ENCODE measurements at regions not wholly inside any gene's neighbourhood (a gene's known extent, or its start where the extent isn't known, plus 50 kb on each side); places are given as distances from the start of the nearest gene placed in this dataset.

- Mint-ChIP-seq H3K36me3 (ENCODE audit: low read depth) (no peaks in the 10 kb centered on the region), H3K4me3 (no peak overlapping the region), H3K9me3 (no peaks in the 10 kb centered on the region), H3K4me1 (peaks cover 10% of the 10 kb centered on the region), H3K27me3 (no peaks in the 10 kb centered on the region), H3K27ac (no peak overlapping the region)
- POLR2A ChIA-PET, result no interaction called here
- CTCF ChIA-PET, result no interaction called here
- no peak for DNase-seq
Observed at GRCh38 chr2:128523457-128523856, 204.8 kb upstream of the HS6ST1 start.

GRCh38 chr2:128524183-128524582 is 205.5 kb upstream of the HS6ST1 start:
- H3K27ac Mint-ChIP-seq, result no peak overlapping the region
- peaks cover 10% of the 10 kb centered on the region for H3K4me1 Mint-ChIP-seq
- DNase-seq, result no peak
- no peaks in the 10 kb centered on the region for H3K36me3 Mint-ChIP-seq (ENCODE audit: low read depth)
- POLR2A ChIA-PET, result no interaction called here
- no peaks in the 10 kb centered on the region for H3K9me3 Mint-ChIP-seq
- CTCF ChIA-PET, result no interaction called here
- H3K4me3 Mint-ChIP-seq, result no peak overlapping the region
- no peaks in the 10 kb centered on the region for H3K27me3 Mint-ChIP-seq

- POLR2A ChIA-PET, result no interaction called here
- Mint-ChIP-seq H3K36me3 (ENCODE audit: low read depth) (no peaks in the 10 kb centered on the region), H3K27me3 (no peaks in the 10 kb centered on the region), H3K4me3 (no peak overlapping the region), H3K9me3 (no peaks in the 10 kb centered on the region), H3K27ac (no peak overlapping the region), H3K4me1 (peaks cover 4% of the 10 kb centered on the region)
- no peak for DNase-seq
- CTCF ChIA-PET, result no interaction called here
Observed at GRCh38 chr2:128525653-128526052, 207.0 kb upstream of the HS6ST1 start.

GRCh38 chr2:128526455-128526976 is 207.8 kb upstream of the HS6ST1 start:
- ChIA-PET CTCF (no interaction called here), POLR2A (no interaction called here)
- no peak overlapping the region for H3K4me3 Mint-ChIP-seq
- H3K36me3 Mint-ChIP-seq (ENCODE audit: low read depth), result no peaks in the 10 kb centered on the region
- no peak overlapping the region for H3K27ac Mint-ChIP-seq
- H3K4me1 Mint-ChIP-seq, result no peaks in the 10 kb centered on the region
- H3K9me3 Mint-ChIP-seq, result no peaks in the 10 kb centered on the region
- no peak for DNase-seq
- H3K27me3 Mint-ChIP-seq, result no peaks in the 10 kb centered on the region

- Mint-ChIP-seq H3K36me3 (ENCODE audit: low read depth) (no peaks in the 10 kb centered on the region), H3K4me1 (no peaks in the 10 kb centered on the region), H3K4me3 (no peak overlapping the region), H3K27me3 (no peaks in the 10 kb centered on the region), H3K9me3 (no peaks in the 10 kb centered on the region), H3K27ac (no peak overlapping the region)
- POLR2A ChIA-PET, result no interaction called here
- CTCF ChIA-PET, result no interaction called here
- no peak for DNase-seq
Observed at GRCh38 chr2:128528133-128528532, 209.5 kb upstream of the HS6ST1 start.

- Mint-ChIP-seq H3K4me1 (no peaks in the 10 kb centered on the region), H3K27ac (no peak overlapping the region), H3K4me3 (no peak overlapping the region), H3K27me3 (peaks cover 2% of the 10 kb centered on the region), H3K36me3 (ENCODE audit: low read depth) (no peaks in the 10 kb centered on the region), H3K9me3 (no peaks in the 10 kb centered on the region)
- POLR2A ChIA-PET, result no interaction called here
- DNase-seq, result no peak
- CTCF ChIA-PET, result no interaction called here
Observed at GRCh38 chr2:128530025-128530573, 211.4 kb upstream of the HS6ST1 start.

- H3K27me3 Mint-ChIP-seq, result peaks cover 2% of the 10 kb centered on the region
- no peaks in the 10 kb centered on the region for H3K4me1 Mint-ChIP-seq
- H3K9me3 Mint-ChIP-seq, result no peaks in the 10 kb centered on the region
- H3K4me3 Mint-ChIP-seq, result no peak overlapping the region
- DNase-seq, result no peak
- H3K27ac Mint-ChIP-seq, result no peak overlapping the region
- CTCF ChIA-PET, result no interaction called here
- POLR2A ChIA-PET, result no interaction called here
- H3K36me3 Mint-ChIP-seq (ENCODE audit: low read depth), result no peaks in the 10 kb centered on the region
Observed at GRCh38 chr2:128531856-128532255, 213.2 kb upstream of the HS6ST1 start.

- Mint-ChIP-seq H3K27ac (no peak overlapping the region), H3K27me3 (peaks cover 6% of the 10 kb centered on the region), H3K4me1 (no peaks in the 10 kb centered on the region), H3K4me3 (no peak overlapping the region), H3K36me3 (ENCODE audit: low read depth) (no peaks in the 10 kb centered on the region), H3K9me3 (no peaks in the 10 kb centered on the region)
- ChIA-PET POLR2A (no interaction called here), CTCF (no interaction called here)
- no peak for DNase-seq
Observed at GRCh38 chr2:128533101-128533500, 214.4 kb upstream of the HS6ST1 start.

- peaks cover 6% of the 10 kb centered on the region for H3K27me3 Mint-ChIP-seq
- ChIA-PET POLR2A (no interaction called here), CTCF (interaction anchor here (1.0 kb wide), 1 partner anchor 214 kb away, joined by 3 read pairs; no protein-coding TSS in a partner anchor)
- no peak overlapping the region for H3K27ac Mint-ChIP-seq
- H3K4me3 Mint-ChIP-seq, result no peak overlapping the region
- no peak for DNase-seq
- H3K9me3 Mint-ChIP-seq, result no peaks in the 10 kb centered on the region
- H3K4me1 Mint-ChIP-seq, result no peaks in the 10 kb centered on the region
- no peaks in the 10 kb centered on the region for H3K36me3 Mint-ChIP-seq (ENCODE audit: low read depth)
Observed at GRCh38 chr2:128534688-128535392, 216.2 kb upstream of the HS6ST1 start.

GRCh38 chr2:128535953-128536352 is 217.3 kb upstream of the HS6ST1 start:
- H3K36me3 Mint-ChIP-seq (ENCODE audit: low read depth), result no peaks in the 10 kb centered on the region
- ChIA-PET CTCF (no interaction called here), POLR2A (no interaction called here)
- H3K4me3 Mint-ChIP-seq, result no peak overlapping the region
- H3K27me3 Mint-ChIP-seq, result peaks cover 6% of the 10 kb centered on the region
- H3K27ac Mint-ChIP-seq, result no peak overlapping the region
- H3K4me1 Mint-ChIP-seq, result no peaks in the 10 kb centered on the region
- DNase-seq, result no peak
- no peaks in the 10 kb centered on the region for H3K9me3 Mint-ChIP-seq

- H3K27ac Mint-ChIP-seq, result no peak overlapping the region
- no peak for DNase-seq
- H3K36me3 Mint-ChIP-seq (ENCODE audit: low read depth), result no peaks in the 10 kb centered on the region
- H3K9me3 Mint-ChIP-seq, result no peaks in the 10 kb centered on the region
- peaks cover 6% of the 10 kb centered on the region for H3K27me3 Mint-ChIP-seq
- POLR2A ChIA-PET, result no interaction called here
- no peak overlapping the region for H3K4me3 Mint-ChIP-seq
- CTCF ChIA-PET, result no interaction called here
- no peaks in the 10 kb centered on the region for H3K4me1 Mint-ChIP-seq
Observed at GRCh38 chr2:128536925-128537620, 218.4 kb upstream of the HS6ST1 start.

GRCh38 chr2:128537646-128538045 is 219.0 kb upstream of the HS6ST1 start:
- Mint-ChIP-seq H3K27ac (no peak overlapping the region), H3K36me3 (ENCODE audit: low read depth) (no peaks in the 10 kb centered on the region), H3K4me1 (no peaks in the 10 kb centered on the region), H3K9me3 (no peaks in the 10 kb centered on the region), H3K27me3 (peaks cover 6% of the 10 kb centered on the region), H3K4me3 (no peak overlapping the region)
- ChIA-PET CTCF (no interaction called here), POLR2A (no interaction called here)
- no peak for DNase-seq

- CTCF ChIA-PET, result no interaction called here
- H3K4me3 Mint-ChIP-seq, result no peak overlapping the region
- H3K36me3 Mint-ChIP-seq (ENCODE audit: low read depth), result no peaks in the 10 kb centered on the region
- POLR2A ChIA-PET, result no interaction called here
- H3K27me3 Mint-ChIP-seq, result peaks cover 6% of the 10 kb centered on the region
- no peaks in the 10 kb centered on the region for H3K9me3 Mint-ChIP-seq
- no peaks in the 10 kb centered on the region for H3K4me1 Mint-ChIP-seq
- no peak for DNase-seq
- H3K27ac Mint-ChIP-seq, result no peak overlapping the region
Observed at GRCh38 chr2:128538396-128538795, 219.7 kb upstream of the HS6ST1 start.

GRCh38 chr2:128540670-128541069 is 222.0 kb upstream of the HS6ST1 start:
- Mint-ChIP-seq H3K27ac (no peak overlapping the region), H3K4me1 (no peaks in the 10 kb centered on the region), H3K9me3 (no peaks in the 10 kb centered on the region), H3K27me3 (peaks cover 4% of the 10 kb centered on the region), H3K4me3 (no peak overlapping the region), H3K36me3 (ENCODE audit: low read depth) (no peaks in the 10 kb centered on the region)
- ChIA-PET CTCF (no interaction called here), POLR2A (no interaction called here)
- no peak for DNase-seq

All from activated CD4-positive, alpha-beta memory T cell treated with anti-CD3 and anti-CD28 coated beads, Interleukin-2, amount 10 ng/mL, durations not matched to agents 7 days and 5 days (primary cell).